Endothelial cell of umbilical vein (primary cell): ENCODE measurements at regions not wholly inside any gene's neighbourhood (a gene's known extent, or its start where the extent isn't known, plus 50 kb on each side); places are given as distances from the start of the nearest gene placed in this dataset.

ENCODE experiments used
- BruUV-seq: library from RNA; stranded (reverse); fragments of 400-500 nt; replicated peaks from 2 replicates; lab custom pipeline; 2021; lab: Mats Ljungman, UMichigan
- CTCF ChIA-PET: fragments of 300-600, 350-600 bp; sonication (Branson Sonifier 250); formaldehyde crosslinking; loops from one replicate; lab custom pipeline; 2021; ENCODE audit warnings: antibody characterized with exemption, inconsistent platforms; lab: Charles Lee
- POLR2A ChIA-PET: fragments of 300-600, 350-600 bp; sonication (Branson Sonifier 250); formaldehyde crosslinking; loops from one replicate; lab custom pipeline; 2021; ENCODE audit warnings: antibody characterized with exemption, inconsistent platforms; lab: Charles Lee
- DNase-seq: peaks from one replicate; pipeline ENCODE4 v3.0.0-alpha.2; 2011; ENCODE audit warnings: low read depth, low spot score
- FAIRE-seq: peaks from 2 replicates; lab custom pipeline; 2011; peaks lifted over from hg19 to GRCh38; lab: Jason Lieb, UNC
- H2AFZ ChIP-seq: 2 replicates; pipeline ENCODE4 v1.6.0; 2012; ENCODE audit warnings: low read depth, low read length, control low read depth, inconsistent platforms
- H3K27ac ChIP-seq: 2 replicates; pipeline ENCODE4 v1.5.1; 2011; ENCODE audit warnings: low read depth, mild to moderate bottlenecking, control low read depth, low read length, moderate library complexity; ENCODE audit not compliant: insufficient read depth
- H3K27me3 ChIP-seq, 2 experiments: 2 replicates each; pipeline versions ENCODE4 v1.6.0 to v1.6.1; 2011; ENCODE audit warnings: low read length in 2 of 2, mixed read lengths in 1 of 2; ENCODE audit not compliant: control insufficient read depth in 2 of 2, insufficient read depth in 2 of 2
- H3K36me3 ChIP-seq, 2 experiments: 2 replicates in 1 of 2; 3 replicates in 1 of 2; pipeline ENCODE4 v1.5.1; 2011; ENCODE audit warnings: low read length in 2 of 2, mild to moderate bottlenecking in 1 of 2, moderate library complexity in 1 of 2; ENCODE audit not compliant: control insufficient read depth in 2 of 2, insufficient read depth in 2 of 2; ENCODE audit errors: extremely low read depth in 1 of 2
- H3K4me1 ChIP-seq: 3 replicates; pipeline ENCODE4 v1.5.1; 2011; ENCODE audit warnings: mild to moderate bottlenecking, low read length; ENCODE audit not compliant: control insufficient read depth, insufficient read depth; ENCODE audit errors: extremely low read depth
- H3K4me2 ChIP-seq: 2 replicates; pipeline ENCODE4 v1.6.1; 2011; ENCODE audit warnings: low read length, control low read depth, mixed read lengths; ENCODE audit not compliant: insufficient read depth
- H3K4me3 ChIP-seq, 3 experiments: fragments of 200-600 bp in 1 of 3; sonication (generic), shearing (Covaris generic) in 1 of 3; replicated peaks in 1 of 3; 2 replicates each; pipeline ENCODE4 v1.5.1; 2011 to 2016; ENCODE audit warnings: control low read depth in 3 of 3, low read length in 3 of 3, mild to moderate bottlenecking in 2 of 3, inconsistent platforms in 1 of 3, low read depth in 1 of 3, moderate library complexity in 1 of 3; ENCODE audit not compliant: insufficient read depth in 1 of 3
- H3K79me2 ChIP-seq: 2 replicates; pipeline ENCODE4 v1.6.0; 2012; ENCODE audit warnings: low read length, inconsistent platforms; ENCODE audit not compliant: control insufficient read depth, insufficient read depth
- H3K9ac ChIP-seq: replicated peaks from 2 replicates; pipeline ENCODE3; 2011; ENCODE audit warnings: low read length, control low read depth; ENCODE audit not compliant: insufficient read depth; ENCODE audit errors: extremely low read depth
- H3K9me1 ChIP-seq: replicated peaks from 3 replicates; pipeline ENCODE4 v1.6.0; 2011; ENCODE audit warnings: mild to moderate bottlenecking, low read length; ENCODE audit not compliant: control insufficient read depth, insufficient read depth; ENCODE audit errors: extremely low read depth
- H3K9me3 ChIP-seq: replicated peaks from 2 replicates; pipeline ENCODE4 v1.5.1; 2012; ENCODE audit warnings: low read length, inconsistent platforms; ENCODE audit not compliant: control insufficient read depth, insufficient read depth
- H4K20me1 ChIP-seq: replicated peaks from 2 replicates; pipeline ENCODE3; 2011; ENCODE audit warnings: mild to moderate bottlenecking, low read length; ENCODE audit not compliant: control insufficient read depth, insufficient read depth; ENCODE audit errors: extremely low read depth
- FOS ChIP-seq: IDR thresholded peaks from 2 replicates; pipeline ENCODE4 v1.6.1; 2011; ENCODE audit warnings: mild to moderate bottlenecking, low read length, moderate library complexity, borderline replicate concordance; ENCODE audit not compliant: insufficient read depth
- GATA2 ChIP-seq: IDR thresholded peaks from 2 replicates; pipeline ENCODE4 v1.7.0; 2011; ENCODE audit warnings: low read depth, mild to moderate bottlenecking, moderate library complexity, mixed read lengths, low read length; ENCODE audit not compliant: insufficient read length, insufficient read depth
- JUN ChIP-seq: IDR thresholded peaks from 2 replicates; pipeline ENCODE4 v1.6.1; 2011; ENCODE audit warnings: borderline replicate concordance, low read depth; ENCODE audit not compliant: insufficient read length, insufficient read depth
- MYC ChIP-seq: IDR thresholded peaks from one replicate; pipeline ENCODE4 v1.6.1; 2011; ENCODE audit warnings: mild to moderate bottlenecking, low read depth, low read length
- POLR2A ChIP-seq: IDR thresholded peaks from 2 replicates; pipeline ENCODE4 v1.6.1; 2012; ENCODE audit warnings: low read depth, mild to moderate bottlenecking, control low read depth, low read length
- POLR2AphosphoS5 ChIP-seq: IDR thresholded peaks from 2 replicates; pipeline ENCODE4 v1.6.1; 2012; ENCODE audit warnings: low read depth, mild to moderate bottlenecking, control low read depth, low read length, moderate library complexity; ENCODE audit not compliant: insufficient read depth
- dilution Hi-C: fragments of 300-500 bp; cut with MboI; formaldehyde crosslinking; loops from one replicate; pipeline ENCODE4 v1.15.0; 2019; ENCODE audit warnings: low sequenced_read_pairs; ENCODE audit not compliant: extremely low pct_ligation_motif_present
- intact Hi-C: fragments of 100-400 bp; cut with micrococcal nuclease; formaldehyde crosslinking; loops from one replicate; pipeline ENCODE4 v1.10.0; 2022
- TF ChIP-seq, protein P1 (sequence below): IDR thresholded peaks from 2 replicates; pipeline ENCODE4 v1.6.1; 2011; ENCODE audit not compliant: insufficient read depth, insufficient read length
- TF ChIP-seq, protein P2 (sequence below), 2 donors: IDR thresholded peaks; 1 replicate in 1 of 2; 2 replicates in 1 of 2; pipeline ENCODE4 v1.5.1; 2011; ENCODE audit warnings: low read length in 2 of 2, mild to moderate bottlenecking in 2 of 2, moderate library complexity in 2 of 2, control low read depth in 1 of 2, inconsistent platforms in 1 of 2, low read depth in 1 of 2; ENCODE audit not compliant: insufficient read depth in 1 of 2; ENCODE audit errors: extremely low read depth in 1 of 2

DNA sequence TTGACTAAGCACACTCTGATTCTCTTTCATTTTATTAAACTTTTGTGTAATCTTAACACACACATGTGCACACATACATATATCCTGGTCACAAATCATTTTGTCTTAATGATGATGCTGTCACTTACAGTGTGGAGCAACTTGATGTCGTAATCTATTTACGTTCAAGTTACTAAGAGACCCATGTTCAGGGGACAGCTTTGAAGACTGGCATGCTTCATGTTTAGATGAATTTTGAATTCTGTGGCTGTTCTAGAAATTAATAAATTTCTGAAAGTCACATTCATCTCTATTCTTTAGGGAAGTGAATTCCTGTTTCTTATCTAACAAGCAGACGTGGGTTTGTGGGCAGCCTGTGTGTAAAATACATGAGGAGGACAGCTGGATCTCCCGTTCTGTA is 1637.8 kb downstream of the PLA2G4A start:
- ChIA-PET CTCF (no interaction called here), POLR2A (no interaction called here)
- no peaks in the 10 kb centered on the region for H3K9me1 ChIP-seq
- H3K79me2 ChIP-seq = no peaks in the 10 kb centered on the region
- dilution Hi-C loops = no loop called here
- no peaks in the 10 kb centered on the region for H3K27me3 ChIP-seq
- FAIRE-seq (no peak), DNase-seq (no peak)
- TF ChIP-seq POLR2A (no peak), GATA2 (no peak), FOS (no peak), MYC (no peak), POLR2AphosphoS5 (no peak), JUN (no peak)
- TF ChIP-seq, protein P1, sequence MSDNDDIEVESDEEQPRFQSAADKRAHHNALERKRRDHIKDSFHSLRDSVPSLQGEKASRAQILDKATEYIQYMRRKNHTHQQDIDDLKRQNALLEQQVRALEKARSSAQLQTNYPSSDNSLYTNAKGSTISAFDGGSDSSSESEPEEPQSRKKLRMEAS = no peak
- TF ChIP-seq, protein P2, sequence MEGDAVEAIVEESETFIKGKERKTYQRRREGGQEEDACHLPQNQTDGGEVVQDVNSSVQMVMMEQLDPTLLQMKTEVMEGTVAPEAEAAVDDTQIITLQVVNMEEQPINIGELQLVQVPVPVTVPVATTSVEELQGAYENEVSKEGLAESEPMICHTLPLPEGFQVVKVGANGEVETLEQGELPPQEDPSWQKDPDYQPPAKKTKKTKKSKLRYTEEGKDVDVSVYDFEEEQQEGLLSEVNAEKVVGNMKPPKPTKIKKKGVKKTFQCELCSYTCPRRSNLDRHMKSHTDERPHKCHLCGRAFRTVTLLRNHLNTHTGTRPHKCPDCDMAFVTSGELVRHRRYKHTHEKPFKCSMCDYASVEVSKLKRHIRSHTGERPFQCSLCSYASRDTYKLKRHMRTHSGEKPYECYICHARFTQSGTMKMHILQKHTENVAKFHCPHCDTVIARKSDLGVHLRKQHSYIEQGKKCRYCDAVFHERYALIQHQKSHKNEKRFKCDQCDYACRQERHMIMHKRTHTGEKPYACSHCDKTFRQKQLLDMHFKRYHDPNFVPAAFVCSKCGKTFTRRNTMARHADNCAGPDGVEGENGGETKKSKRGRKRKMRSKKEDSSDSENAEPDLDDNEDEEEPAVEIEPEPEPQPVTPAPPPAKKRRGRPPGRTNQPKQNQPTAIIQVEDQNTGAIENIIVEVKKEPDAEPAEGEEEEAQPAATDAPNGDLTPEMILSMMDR (IDR thresholded peaks at IDR 0.05; ENCODE audit: extremely low read depth in 1 of 2, insufficient read depth in 1 of 2, low read depth in 1 of 2, low read length in 2 of 2) = no peak
- H2AFZ ChIP-seq = no peak overlapping the region
- no TSS peak for BruUV-seq
- no peaks in the 10 kb centered on the region for H3K36me3 ChIP-seq
- no peak overlapping the region for H3K4me2 ChIP-seq
- H3K9me3 ChIP-seq = no peaks in the 10 kb centered on the region
- H3K4me3 ChIP-seq = no peak overlapping the region
- no peaks in the 10 kb centered on the region for H4K20me1 ChIP-seq
- H3K27ac ChIP-seq = no peak overlapping the region
- no peak overlapping the region for H3K9ac ChIP-seq
- no peaks in the 10 kb centered on the region for H3K4me1 ChIP-seq
- intact Hi-C loops = no loop called here
